ENCODE measurements at regions not wholly inside any gene's neighbourhood (a gene's known extent, or its start where the extent isn't known, plus 50 kb on each side); places are given as distances from the start of the nearest gene placed in this dataset.
"Not testable (repeated sequence)": the region's sequence is repeated elsewhere in the genome, so short reads cannot be mapped to it uniquely, and the experiment has no call there.

DNA sequence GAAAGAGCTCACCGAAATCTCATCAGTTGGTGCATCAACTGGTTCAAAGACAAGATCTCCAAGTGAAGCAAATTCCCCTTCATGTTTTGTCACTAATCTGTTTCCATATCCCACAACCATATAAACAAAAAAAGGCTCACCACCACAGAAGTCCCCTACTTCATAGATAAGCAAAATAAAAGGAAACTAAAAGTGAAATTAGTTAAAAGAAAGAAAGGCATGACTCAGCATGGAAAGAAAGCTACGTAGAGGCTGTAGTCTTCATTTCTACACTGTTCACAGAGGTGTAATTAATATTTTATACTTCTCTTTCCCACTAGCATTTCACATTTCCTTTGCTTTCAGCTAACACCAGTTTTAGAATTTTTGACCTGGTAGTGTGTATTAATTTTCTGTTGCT lies 208.0 kb downstream of the CYLC2 start:
- no peaks in the 10 kb centered on the region for H3K79me2 ChIP-seq (ENCODE audit: control insufficient read depth, insufficient read depth, low read length)
- H4K20me1 ChIP-seq (ENCODE audit: control insufficient read depth, extremely low read depth, insufficient read depth, low read length) = no peaks in the 10 kb centered on the region
- no peak overlapping the region for H3K9ac ChIP-seq (ENCODE audit: control insufficient read depth, extremely low read depth, insufficient read depth, low read length)
- H3K9me3 ChIP-seq (ENCODE audit: control insufficient read depth, low read depth, low read length) = no peaks in the 10 kb centered on the region
- FAIRE-seq = no peak
- H3K36me3 ChIP-seq (ENCODE audit: control insufficient read depth in 2 of 2, extremely low read depth in 1 of 2, insufficient read depth in 2 of 2, low read length in 2 of 2) = no peaks in the 10 kb centered on the region
- no peak for TF ChIP-seq EZH2 (IDR thresholded peaks at IDR 0.05; ENCODE audit: low read length)
- TF ChIP-seq, protein P1, sequence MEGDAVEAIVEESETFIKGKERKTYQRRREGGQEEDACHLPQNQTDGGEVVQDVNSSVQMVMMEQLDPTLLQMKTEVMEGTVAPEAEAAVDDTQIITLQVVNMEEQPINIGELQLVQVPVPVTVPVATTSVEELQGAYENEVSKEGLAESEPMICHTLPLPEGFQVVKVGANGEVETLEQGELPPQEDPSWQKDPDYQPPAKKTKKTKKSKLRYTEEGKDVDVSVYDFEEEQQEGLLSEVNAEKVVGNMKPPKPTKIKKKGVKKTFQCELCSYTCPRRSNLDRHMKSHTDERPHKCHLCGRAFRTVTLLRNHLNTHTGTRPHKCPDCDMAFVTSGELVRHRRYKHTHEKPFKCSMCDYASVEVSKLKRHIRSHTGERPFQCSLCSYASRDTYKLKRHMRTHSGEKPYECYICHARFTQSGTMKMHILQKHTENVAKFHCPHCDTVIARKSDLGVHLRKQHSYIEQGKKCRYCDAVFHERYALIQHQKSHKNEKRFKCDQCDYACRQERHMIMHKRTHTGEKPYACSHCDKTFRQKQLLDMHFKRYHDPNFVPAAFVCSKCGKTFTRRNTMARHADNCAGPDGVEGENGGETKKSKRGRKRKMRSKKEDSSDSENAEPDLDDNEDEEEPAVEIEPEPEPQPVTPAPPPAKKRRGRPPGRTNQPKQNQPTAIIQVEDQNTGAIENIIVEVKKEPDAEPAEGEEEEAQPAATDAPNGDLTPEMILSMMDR (optimal IDR thresholded peaks at IDR 0.05 in 1 of 3, IDR thresholded peaks at IDR 0.05 in 1 of 3, conservative IDR thresholded peaks at IDR 0.05 in 1 of 3; ENCODE audit: extremely low read depth in 1 of 3, insufficient read depth in 2 of 3, low read length in 3 of 3) = no peak
- H2AFZ ChIP-seq (ENCODE audit: control insufficient read depth, low read length) = no peak overlapping the region
- H3K4me2 ChIP-seq (ENCODE audit: control insufficient read depth, extremely low read depth, insufficient read depth, low read depth, low read length) = no peak overlapping the region
- no peak for DNase-seq (ENCODE audit: low read depth, low spot score)
- no peaks in the 10 kb centered on the region for H3K4me1 ChIP-seq (ENCODE audit: control insufficient read depth, extremely low read depth, insufficient read depth, low read length)
- H3K9me1 ChIP-seq (ENCODE audit: control insufficient read depth, extremely low read depth, insufficient read depth, low read length) = no peaks in the 10 kb centered on the region
- H3K27ac ChIP-seq (ENCODE audit: control insufficient read depth, insufficient read depth, low read length) = no peak overlapping the region
- no peak overlapping the region for H3K4me3 ChIP-seq (ENCODE audit: control insufficient read depth in 2 of 3, extremely low read depth in 1 of 3, insufficient read depth in 2 of 3, low read depth in 1 of 3, low read length in 3 of 3)
- dilution Hi-C loops (cut with MboI; ENCODE audit: extremely low pct_ligation_motif_present, low sequenced_read_pairs) = no loop called here
- H3K27me3 ChIP-seq (ENCODE audit: control insufficient read depth, extremely low read depth, insufficient read depth, low read length) = no peaks in the 10 kb centered on the region

DNA sequence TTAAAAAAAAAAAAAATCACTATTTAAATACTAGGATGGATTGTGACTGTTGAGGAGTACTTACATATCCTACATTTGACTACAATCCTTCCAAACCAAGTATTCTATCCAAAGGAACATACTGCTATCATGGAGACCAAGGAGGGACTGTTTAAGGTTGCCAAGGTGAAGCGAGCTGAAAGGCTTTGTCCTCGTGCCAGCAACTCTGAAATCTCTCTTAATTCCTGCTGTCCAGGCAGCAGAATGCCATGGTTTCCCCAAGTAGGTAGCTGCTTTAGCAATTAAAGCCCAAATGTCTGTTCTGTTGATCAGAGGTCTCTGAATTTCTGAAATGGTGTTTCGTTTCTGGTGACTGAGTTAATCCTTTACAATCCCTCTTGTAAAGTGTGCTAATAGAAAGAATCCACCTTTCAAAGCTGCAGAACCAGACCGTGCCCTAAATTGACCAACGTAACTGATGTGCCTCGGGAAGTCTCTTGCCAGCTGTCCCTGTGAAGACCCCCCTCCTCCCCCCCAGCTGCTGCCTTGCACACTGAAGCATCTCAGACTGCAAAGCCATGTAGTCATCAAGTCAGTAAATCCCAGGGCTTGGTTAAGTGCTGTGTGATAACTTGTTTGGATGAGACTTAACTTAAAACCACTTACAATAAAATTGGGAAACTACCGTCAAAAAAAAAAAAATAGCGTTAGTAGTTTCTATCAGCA lies 210.9 kb downstream of the CYLC2 start:
- H3K9me1 ChIP-seq (ENCODE audit: control insufficient read depth, extremely low read depth, insufficient read depth, low read length); H3K4me3 ChIP-seq (ENCODE audit: control insufficient read depth in 2 of 3, extremely low read depth in 1 of 3, insufficient read depth in 2 of 3, low read depth in 1 of 3, low read length in 3 of 3); H3K4me2 ChIP-seq (ENCODE audit: control insufficient read depth, extremely low read depth, insufficient read depth, low read depth, low read length); dilution Hi-C loops (cut with MboI; ENCODE audit: extremely low pct_ligation_motif_present, low sequenced_read_pairs); H3K27me3 ChIP-seq (ENCODE audit: control insufficient read depth, extremely low read depth, insufficient read depth, low read length); H3K79me2 ChIP-seq (ENCODE audit: control insufficient read depth, insufficient read depth, low read length); H3K4me1 ChIP-seq (ENCODE audit: control insufficient read depth, extremely low read depth, insufficient read depth, low read length); H3K9me3 ChIP-seq (ENCODE audit: control insufficient read depth, low read depth, low read length); H3K36me3 ChIP-seq (ENCODE audit: control insufficient read depth in 2 of 2, extremely low read depth in 1 of 2, insufficient read depth in 2 of 2, low read length in 2 of 2); DNase-seq (ENCODE audit: low read depth, low spot score); H3K27ac ChIP-seq (ENCODE audit: control insufficient read depth, insufficient read depth, low read length); H4K20me1 ChIP-seq (ENCODE audit: control insufficient read depth, extremely low read depth, insufficient read depth, low read length); H2AFZ ChIP-seq (ENCODE audit: control insufficient read depth, low read length); H3K9ac ChIP-seq (ENCODE audit: control insufficient read depth, extremely low read depth, insufficient read depth, low read length); FAIRE-seq: not testable (repeated sequence)

DNA sequence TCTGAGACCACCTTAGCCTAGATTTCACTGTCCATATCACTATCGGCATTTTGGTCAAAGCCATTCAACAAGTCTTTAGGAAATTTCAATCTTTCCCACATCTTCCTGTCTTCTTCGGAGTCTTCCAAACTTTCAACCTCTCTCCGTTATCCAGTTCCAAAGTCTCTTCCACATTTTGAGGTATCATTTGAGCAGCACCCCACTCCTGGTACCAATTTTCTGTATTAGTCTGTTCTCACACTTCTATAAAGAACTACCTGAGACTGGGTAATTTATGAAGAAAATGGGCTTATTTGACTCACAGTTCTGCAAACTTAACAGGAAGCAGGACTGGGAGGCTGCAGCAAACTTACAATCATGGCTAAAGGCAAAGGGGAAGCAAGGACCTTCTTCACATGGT lies 215.5 kb downstream of the CYLC2 start:
- Histone ChIP-seq H2AFZ (ENCODE audit: control insufficient read depth, low read length) (no peak overlapping the region), H4K20me1 (ENCODE audit: control insufficient read depth, extremely low read depth, insufficient read depth, low read length) (no peaks in the 10 kb centered on the region), H3K27me3 (ENCODE audit: control insufficient read depth, extremely low read depth, insufficient read depth, low read length) (no peaks in the 10 kb centered on the region), H3K9me1 (ENCODE audit: control insufficient read depth, extremely low read depth, insufficient read depth, low read length) (no peaks in the 10 kb centered on the region), H3K4me2 (ENCODE audit: control insufficient read depth, extremely low read depth, insufficient read depth, low read depth, low read length) (no peak overlapping the region), H3K9ac (ENCODE audit: control insufficient read depth, extremely low read depth, insufficient read depth, low read length) (no peak overlapping the region), H3K79me2 (ENCODE audit: control insufficient read depth, insufficient read depth, low read length) (no peaks in the 10 kb centered on the region), H3K4me1 (ENCODE audit: control insufficient read depth, extremely low read depth, insufficient read depth, low read length) (no peaks in the 10 kb centered on the region), H3K36me3 (ENCODE audit: control insufficient read depth in 2 of 2, extremely low read depth in 1 of 2, insufficient read depth in 2 of 2, low read length in 2 of 2) (no peaks in the 10 kb centered on the region), H3K9me3 (ENCODE audit: control insufficient read depth, low read depth, low read length) (no peaks in the 10 kb centered on the region), H3K27ac (ENCODE audit: control insufficient read depth, insufficient read depth, low read length) (no peak overlapping the region), H3K4me3 (ENCODE audit: control insufficient read depth in 2 of 3, extremely low read depth in 1 of 3, insufficient read depth in 2 of 3, low read depth in 1 of 3, low read length in 3 of 3) (no peak overlapping the region)
- FAIRE-seq (no peak), DNase-seq (ENCODE audit: low read depth, low spot score) (no peak)
- TF ChIP-seq EZH2 (IDR thresholded peaks at IDR 0.05; ENCODE audit: low read length) = no peak
- TF ChIP-seq, protein P1 (optimal IDR thresholded peaks at IDR 0.05 in 1 of 3, IDR thresholded peaks at IDR 0.05 in 1 of 3, conservative IDR thresholded peaks at IDR 0.05 in 1 of 3; ENCODE audit: extremely low read depth in 1 of 3, insufficient read depth in 2 of 3, low read length in 3 of 3) = no peak
- dilution Hi-C loops (cut with MboI; ENCODE audit: extremely low pct_ligation_motif_present, low sequenced_read_pairs) = no loop called here

All from keratinocyte (primary cell).